GM19468 (cell line): ENCODE measurements at regions not wholly inside any gene's neighbourhood (a gene's known extent, or its start where the extent isn't known, plus 50 kb on each side); places are given as distances from the start of the nearest gene placed in this dataset.

ENCODE experiments used
- ATAC-seq: cut with Tn5 transposase; IDR thresholded peaks from one replicate; pipeline ENCODE4 v1.9.1; 2021; ENCODE audit warnings: mild to moderate bottlenecking, moderate library complexity, moderate number of reproducible peaks; ENCODE audit not compliant: unreplicated experiment; ENCODE audit errors: extremely low read depth

DNA sequence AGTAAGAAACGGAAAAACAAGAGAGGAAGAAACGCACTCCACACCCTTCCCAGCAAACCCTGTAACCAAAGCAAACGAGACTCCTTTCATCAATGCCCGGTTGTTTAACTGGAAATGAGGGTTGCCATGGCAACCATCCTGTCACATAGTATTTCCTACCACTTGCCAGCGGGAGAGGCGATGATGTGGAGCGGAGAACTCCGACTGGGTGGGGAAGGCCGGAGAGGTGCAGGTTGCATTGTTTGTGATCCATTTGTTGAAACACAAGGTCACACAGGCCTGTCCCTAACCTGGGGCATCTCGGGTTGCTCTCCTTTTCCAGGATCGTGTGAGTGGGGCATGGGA is 609.9 kb downstream of the BUD13 start:
- no peak for ATAC-seq

DNA sequence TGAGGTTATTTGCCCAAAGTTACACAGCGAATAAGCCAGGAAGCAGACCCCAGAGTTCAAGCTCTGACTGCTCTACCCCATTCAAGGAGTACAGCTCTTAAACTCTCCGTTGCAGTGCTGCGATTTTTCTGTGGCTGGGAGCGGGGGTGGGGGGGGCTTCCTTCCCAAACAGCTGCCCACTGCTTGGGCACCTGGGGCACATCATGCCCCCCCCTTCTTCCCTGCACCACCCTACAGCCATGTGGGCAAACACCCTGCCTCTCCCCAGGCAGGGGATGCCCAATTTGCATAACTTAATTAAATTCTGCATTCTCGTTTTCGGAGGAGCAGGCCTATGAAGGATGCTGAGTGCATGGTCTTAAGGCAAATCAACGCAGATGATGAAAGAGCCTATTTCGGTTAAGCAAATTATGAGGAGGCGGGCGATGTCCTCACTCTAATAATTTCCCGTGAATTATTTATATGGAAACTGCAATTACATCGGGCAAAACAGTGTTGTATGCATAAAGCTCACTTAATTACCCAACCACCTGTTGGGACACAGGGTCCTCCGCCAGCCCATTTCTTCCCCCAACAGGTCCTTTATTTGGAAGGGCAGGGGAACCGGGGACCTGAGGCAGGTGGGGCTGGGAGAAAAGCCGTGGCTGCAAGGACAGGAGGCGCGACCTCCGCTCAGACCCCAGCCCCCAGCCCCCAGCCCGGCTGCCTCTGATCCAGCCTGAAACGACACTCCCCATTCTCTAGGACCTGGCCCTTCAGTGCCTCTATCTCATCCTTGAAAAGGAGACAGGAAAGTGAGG is 610.5 kb downstream of the BUD13 start:
- no peak for ATAC-seq

DNA sequence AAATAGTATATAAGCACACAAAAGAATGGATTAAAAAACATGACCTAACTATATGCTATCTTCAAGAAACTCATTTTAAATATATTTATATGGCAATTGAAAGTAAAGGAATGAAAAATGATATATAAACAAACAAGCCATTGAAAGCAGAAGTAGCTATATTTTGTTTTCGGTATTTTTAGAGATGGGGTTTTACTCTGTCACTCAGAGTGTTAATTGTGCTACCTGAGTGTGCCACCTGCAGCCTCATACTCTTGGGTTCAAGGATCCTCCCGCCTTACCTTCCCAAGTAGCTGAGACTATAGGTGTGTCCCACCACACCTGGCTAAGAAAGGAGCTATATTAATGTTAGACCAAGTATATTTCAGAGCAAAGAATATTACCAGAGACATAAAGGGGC is 624.1 kb downstream of the BUD13 start:
- ATAC-seq, result no peak

DNA sequence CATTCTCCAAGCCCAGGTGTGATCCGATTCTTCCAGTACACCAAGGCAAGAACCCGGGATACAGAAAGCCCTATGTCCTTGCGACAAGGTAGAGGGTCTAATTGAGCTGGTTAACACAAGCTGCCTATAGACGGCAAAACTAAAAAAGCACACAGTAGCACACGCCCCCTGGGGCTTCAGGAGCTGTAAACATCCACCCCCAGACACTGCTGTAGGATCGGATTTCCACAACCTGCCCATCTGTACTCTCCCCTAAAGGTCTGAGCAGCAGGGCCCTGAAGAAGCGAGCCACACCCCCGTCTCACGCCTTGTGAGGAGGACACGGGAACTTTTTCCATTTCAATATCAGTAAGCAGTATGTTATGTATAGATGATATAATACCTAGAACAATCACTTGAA is 624.7 kb downstream of the BUD13 start:
- ATAC-seq, result no peak

DNA sequence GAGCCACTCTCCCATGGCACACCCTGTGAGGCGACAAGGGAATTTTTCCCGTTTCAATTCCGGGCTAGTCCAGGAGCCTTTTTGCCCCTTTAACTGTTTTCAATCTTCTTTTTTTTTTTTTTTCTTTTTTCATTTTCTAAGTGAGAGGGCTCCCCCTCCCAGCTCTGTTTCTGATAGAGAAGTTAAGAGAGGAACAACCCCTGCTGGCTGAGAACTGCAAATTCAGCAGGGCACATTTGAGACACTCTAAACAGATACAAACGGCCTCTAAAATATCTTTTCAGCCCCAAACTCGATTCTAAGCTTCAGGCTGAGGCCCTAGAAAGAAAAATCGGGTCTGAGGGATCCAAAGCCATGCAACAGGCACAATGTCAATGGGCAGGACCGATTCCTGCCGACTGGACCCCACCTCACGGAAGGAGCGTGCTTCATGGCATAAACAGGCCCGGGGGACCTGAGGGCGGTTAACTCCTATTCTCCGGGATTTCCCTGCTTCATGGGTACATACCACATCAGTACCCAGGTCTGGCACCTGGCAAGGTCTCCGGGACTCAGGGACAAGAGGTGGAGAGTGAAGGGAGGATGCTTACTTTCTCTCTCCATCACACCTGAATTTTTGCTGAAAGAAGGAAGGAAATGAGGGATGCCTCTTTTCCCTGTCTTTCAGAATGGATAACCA is 627.5 kb downstream of the BUD13 start:
- no peak for ATAC-seq

DNA sequence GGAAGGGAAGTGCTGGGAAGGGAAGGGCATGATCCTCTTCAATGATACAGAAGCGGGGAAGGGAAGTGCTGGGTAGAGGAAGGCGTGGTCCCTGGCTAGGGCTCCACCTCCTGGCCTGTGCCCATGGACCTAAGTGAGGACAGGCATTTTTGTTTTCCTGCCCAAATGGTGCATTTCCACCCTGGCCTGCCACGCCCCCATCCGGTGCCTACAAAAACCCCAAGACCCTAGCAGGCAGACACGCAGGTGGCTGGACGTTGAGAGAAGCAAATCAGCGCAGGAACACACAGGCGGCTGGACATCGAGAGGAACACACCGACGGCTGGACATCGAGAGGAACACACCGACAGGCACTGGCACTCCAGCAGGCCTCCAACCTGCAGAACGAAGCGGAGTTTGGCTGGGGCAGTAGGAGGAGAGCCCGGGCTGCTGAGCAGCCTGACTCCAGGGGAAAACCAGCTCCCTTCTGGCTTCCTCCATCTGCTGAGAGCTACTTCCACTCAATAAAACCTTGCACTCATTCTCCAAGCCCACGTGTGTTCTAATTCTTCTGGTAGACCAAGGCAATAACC is 628.3 kb downstream of the BUD13 start:
- ATAC-seq, result no peak

DNA sequence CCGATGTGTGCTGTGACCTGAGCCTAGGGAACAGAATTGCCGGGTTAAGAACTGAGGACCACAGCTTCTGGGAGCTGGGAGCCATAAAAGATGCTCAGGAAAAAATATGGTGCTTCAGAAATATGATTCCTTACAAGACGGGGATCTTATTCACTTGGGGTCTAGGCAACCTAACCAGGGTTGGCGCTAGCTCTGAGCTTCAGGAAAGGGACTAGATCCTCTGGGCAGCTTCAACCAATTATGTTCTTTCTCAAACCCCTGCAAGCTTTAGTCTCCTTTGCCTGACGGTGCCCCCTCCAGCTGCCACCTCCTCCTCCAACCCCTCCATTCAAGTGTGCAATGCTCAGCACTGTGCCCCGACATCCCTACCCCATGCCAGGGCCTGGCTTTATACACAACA is 634.1 kb upstream of the CADM1 start:
- ATAC-seq, result no peak

DNA sequence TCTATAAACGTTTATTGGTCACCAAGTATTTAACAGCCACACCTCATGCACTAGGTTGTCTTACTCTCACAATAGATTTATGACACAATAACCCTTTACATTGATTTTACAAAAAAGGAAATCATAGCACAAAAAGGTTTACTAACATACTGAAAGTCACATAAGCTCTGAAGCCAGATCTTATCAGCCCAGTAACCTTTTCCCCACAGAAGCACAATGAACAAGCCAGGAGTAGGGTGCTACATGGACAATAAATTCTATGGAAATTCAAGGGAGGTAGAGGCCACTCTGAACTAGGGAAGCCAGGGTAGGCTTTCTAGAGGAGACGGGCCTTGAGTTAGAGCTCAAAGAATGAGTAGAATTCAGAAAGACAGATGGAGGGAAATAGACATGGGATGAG is 633.5 kb upstream of the CADM1 start:
- no peak for ATAC-seq

DNA sequence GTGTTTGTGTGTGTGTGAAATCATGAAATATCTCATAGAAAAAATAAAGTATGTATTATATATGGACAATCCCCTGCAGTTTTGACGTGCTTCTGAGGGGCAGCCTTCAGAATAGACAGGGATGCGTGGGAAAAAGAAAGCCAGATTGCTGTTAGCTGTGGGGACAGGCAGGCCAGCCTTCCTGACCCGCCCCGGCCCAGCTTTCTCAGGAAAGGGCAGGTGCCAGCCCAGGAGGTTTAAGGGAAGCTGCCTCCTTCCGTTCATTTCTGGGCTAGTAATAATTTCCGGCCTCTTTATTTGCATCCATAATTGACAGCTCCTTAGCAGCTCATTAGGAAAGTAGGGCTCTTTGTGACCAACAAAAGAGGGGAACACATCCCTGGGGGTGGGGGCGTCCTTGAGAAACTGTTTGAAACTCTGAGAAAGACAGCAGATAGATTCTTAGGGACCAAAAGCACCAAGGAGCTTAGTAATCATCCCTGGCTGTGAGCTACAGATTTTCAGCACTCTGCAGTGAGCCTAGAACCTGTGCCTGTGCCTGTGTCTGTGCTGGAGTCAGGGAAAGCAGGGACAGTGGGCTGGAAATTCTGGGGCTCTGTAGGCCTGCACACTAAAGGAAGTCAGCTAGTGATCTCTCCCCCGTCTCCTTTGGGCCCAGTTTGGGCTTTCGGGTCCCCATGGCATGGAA is 632.9 kb upstream of the CADM1 start:
- ATAC-seq, result no peak

DNA sequence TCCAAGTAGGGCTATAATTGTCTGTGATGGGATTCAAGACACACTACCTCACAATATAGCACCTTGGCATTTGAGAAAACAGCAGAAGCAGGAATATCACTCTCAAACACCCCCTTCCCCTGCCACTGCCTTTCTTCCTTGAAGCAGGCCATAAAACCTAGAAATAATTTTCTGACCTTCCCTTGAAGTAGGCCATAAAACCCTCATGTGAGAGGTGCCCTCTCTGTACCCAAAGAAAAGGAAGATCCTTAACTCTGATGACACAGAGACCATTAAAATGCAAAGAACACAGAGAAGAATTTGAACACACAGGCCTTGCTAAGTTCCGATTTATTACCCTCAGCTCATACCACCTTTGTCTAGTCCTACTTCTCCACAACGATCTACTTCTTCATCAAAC is 631.7 kb upstream of the CADM1 start:
- ATAC-seq, result no peak

DNA sequence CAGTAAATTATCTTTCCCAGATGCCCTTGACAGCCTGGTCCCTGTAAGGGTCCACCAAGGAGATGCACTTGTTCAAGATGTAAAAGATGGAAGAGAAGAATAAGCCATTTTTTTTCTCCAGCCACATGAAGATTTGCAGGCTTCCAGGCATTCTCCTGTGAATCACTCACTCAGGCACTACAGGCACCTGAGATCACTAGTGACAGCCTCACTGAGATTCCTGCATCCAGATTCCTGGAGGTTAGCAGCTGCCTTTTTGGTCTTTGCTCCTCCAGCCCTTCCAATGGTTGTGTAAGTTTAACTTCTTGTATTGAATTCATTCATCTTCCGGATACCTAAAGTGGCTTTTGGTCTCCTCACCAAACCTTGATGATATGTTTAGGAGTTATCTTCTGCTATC is 630.2 kb upstream of the CADM1 start:
- no peak for ATAC-seq

DNA sequence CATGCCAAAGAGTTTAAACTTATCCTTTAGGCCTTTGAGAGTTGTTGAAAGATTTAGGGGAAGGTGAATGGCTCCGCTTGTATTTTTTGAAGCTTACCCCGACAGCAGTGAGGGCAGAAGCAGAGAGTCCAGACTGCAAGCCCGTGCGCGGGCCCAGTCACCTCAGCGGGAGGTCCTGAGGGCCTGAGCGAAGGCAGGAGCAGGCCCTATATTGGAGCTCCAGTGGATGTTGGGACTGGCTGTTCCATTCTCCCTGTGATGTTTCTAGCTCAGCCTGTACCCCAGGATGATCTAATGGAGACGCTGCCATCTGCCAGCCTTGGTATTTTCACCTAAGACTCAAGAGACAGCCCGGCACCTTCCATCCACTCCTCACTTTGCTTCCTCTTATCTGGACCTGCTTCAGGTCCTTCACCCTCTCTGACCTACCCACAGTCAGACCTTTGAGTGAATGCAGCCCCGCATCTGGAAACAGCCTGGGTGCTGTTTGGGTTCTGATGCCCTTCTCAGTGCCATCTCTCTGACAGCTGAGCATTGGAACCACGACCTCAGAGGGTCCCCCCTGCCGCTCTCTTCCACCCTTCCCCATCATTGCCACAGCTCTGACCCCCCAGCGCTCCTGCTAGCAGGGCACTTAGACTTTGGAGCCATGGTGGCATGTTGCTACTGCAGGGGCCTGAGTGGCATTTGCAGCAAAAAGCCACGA is 628.2 kb upstream of the CADM1 start:
- no peak for ATAC-seq

DNA sequence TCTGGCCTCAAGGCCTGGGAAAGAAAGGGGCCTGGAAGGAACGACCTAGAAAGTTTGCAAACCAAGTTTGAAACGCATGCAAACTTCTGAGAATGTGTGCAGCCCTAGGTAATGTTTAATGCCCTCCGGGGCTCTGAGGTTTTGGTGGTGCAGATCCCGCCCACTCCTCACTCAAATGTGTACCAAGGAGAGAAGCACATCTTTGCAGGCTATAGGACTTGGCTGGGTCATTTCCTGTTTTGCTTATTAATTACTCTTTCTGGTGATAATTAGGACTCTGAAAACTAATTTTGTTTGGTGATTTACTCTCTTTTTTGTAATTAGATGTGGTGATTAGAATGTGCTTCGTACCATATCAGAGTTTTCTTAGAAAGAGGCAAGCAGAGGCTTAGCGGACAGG is 625.9 kb upstream of the CADM1 start:
- ATAC-seq, result no peak

DNA sequence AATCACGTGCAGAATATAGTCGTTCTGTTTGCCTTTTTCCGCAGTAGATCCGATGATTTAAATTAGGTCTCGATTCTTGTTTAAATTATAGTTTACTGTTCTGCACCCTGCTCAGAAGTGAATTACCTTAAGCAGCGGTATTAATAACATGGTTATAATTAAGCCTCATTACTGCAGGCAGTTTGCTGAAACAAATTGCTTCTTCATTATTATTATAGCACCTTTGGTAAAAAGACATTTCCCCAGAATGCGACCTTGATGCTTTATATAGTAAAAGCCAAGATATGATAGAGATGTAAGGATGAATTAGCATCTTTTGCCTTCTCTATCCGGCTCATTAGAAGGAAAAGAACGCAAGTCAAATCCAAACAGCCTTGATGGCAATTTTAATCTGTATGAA is 625.2 kb upstream of the CADM1 start:
- no peak for ATAC-seq

DNA sequence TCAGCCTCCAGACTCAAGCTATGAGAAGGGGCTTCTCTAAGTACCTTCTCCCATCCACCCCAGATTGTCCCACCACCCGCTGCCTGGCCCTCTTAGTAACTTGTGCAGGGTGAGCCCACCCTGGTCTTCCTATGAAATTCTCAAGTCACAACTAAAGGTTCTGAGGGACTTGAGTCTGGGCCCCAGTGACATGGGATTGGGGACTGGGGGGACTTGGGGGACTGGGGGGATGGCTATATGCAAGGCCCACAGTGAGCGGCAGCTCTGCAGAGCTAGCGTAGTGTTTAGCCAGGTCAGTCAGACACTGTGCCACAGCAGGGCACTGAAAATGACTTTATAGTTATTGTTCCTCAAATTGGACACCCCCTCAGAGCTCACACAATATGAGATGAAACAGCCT is 622.3 kb upstream of the CADM1 start:
- no peak for ATAC-seq

DNA sequence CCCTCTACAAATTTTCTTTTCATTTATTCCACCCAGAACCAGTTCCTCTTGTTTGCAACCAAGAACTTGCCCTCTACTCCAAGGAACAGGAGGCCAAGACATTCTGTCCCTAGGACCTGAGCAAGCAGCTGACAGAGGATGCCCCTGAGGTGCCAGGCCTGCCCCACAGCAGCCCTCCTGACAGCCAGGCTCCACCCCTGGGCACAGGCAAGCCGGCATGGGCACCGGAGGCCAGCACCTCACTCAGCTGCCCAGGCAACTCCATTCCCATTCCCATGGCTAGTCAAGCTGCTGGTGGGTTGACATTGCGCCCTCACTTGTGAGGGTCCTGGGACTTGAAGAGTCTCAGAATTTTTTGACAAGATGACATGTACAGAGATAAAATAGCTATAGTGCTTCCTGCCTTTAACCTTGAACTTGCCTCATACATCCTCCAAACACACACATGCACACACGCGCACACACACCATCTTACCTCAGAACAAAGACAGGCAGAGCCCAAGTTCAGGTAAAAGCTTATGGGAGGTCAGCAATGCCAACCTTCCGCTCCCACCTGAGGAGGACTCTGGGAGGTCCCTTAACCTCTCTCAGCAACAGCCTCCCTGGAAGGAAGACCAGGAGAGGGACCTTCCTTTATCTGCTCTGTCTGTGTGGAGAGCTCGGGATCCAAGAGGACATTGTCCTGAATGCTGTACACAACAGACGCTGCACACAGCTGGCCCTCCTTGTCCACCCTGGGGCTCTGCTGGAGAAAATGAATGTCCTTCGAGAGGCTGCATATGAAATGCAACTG is 620.9 kb upstream of the CADM1 start:
- no peak for ATAC-seq

DNA sequence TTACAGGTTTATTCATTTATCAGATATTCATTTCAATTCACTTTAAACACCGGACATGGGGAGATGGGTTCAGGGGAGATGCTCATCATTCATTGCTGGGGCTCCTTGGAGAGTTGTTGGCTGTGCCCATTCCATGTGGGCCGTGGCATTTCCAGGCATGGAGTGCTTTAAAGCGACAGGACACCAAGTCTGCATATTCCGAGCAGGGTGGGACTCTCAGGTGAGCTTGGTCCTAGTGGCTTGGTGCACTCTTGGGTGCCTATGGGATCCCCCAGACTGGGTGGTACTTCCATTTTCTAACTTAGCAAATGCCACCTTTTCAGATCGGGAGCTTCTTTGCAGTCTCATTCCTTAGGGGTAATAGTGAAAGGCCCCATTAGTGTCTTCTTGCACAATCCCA is 619.5 kb upstream of the CADM1 start:
- ATAC-seq, result no peak

DNA sequence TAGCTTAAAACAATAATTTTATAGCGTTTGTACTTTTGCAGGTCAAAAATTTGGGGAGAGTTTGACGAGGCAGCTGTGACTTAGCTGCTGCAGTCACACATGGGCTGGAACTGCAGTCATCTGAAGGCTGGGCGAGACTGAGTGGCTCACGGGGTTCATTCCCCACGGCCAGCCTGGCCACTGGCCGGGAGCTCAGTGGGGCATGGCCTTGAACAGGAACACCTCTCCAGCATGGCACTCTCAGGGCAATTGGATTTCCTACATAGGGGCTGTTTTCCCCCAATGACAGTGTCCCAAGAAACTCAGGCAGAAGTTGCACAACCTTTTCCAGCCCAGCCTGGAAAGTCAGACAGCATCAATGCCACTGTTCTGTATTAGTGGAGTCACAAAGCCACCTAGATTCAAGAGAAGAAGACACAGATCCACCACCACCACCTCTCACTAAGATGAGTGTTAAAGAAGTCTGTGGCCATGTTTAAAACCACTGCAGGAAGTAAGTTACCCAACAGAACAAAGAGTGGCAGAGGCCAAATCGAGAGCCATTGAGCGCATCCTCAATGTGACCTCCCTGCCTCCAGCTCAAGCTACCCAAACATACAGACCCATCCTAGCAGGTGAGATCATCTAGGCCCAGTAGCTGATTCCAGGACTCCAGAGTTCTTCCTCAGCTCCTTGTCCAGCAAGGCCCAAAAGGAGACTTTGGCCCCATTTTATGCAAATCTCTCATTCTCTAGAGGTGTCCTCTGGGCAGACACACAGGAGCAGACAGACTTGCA is 618.7 kb upstream of the CADM1 start:
- ATAC-seq, result no peak

DNA sequence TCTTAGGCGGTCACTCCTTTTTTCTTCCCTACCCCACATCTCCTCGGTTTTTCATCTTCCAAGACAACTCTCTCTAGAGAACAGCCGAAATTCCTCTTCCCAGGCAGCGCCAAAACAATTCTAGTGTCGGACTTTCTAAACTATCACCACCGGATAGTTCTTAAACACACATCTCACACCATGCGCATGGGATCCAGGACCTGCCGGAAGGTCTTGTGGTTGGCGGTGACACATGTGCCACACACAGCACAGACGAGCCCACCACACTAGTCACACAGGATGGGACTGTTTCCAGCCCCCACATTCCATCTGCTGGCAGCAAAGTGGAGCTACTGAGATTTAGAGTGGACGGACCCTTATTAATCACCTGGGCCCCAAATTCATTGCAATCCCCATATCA is 614.9 kb upstream of the CADM1 start:
- ATAC-seq, result no peak
